MCF 10A (cell line): ENCODE measurements at regions not wholly inside any gene's neighbourhood (a gene's known extent, or its start where the extent isn't known, plus 50 kb on each side); places are given as distances from the start of the nearest gene placed in this dataset.

Experiments
- BruUV-seq: library from RNA; stranded (reverse); fragments of 400-500 nt; replicated peaks from 2 replicates; lab custom pipeline; 2021; lab: Mats Ljungman, UMichigan
- CTCF ChIA-PET: fragments of 300-600 bp; sonication (Branson Sonifier 250); formaldehyde crosslinking; extraction: SDS; loops from one replicate; lab custom pipeline; 2021; ENCODE audit warnings: antibody characterized with exemption, inconsistent platforms; lab: Yijun Ruan, JAX
- POLR2A ChIA-PET: fragments of 300-600, 350-650 bp; sonication (Branson Sonifier 250); formaldehyde crosslinking; extraction: SDS; loops from one replicate; lab custom pipeline; 2020; ENCODE audit warnings: antibody characterized with exemption, inconsistent platforms; lab: Yijun Ruan, JAX
- DNase-seq: peaks from one replicate; pipeline ENCODE4 v3.0.0-alpha.2; 2018; ENCODE audit not compliant: unreplicated experiment
- H3K27ac Mint-ChIP-seq: one replicate; pipeline ENCODE4 v1.8.0; 2022; ENCODE audit warnings: mild to moderate bottlenecking, low read depth, mixed read lengths; ENCODE audit not compliant: unreplicated experiment
- H3K27me3 Mint-ChIP-seq: one replicate; pipeline ENCODE4 v1.8.0; 2022; ENCODE audit warnings: mixed read lengths; ENCODE audit not compliant: insufficient read depth, unreplicated experiment
- H3K36me3 Mint-ChIP-seq: one replicate; pipeline ENCODE4 v1.8.0; 2022; ENCODE audit warnings: mild to moderate bottlenecking, moderate library complexity, mixed read lengths; ENCODE audit not compliant: insufficient read depth, unreplicated experiment
- H3K4me1 Mint-ChIP-seq: one replicate; pipeline ENCODE4 v1.8.0; 2022; ENCODE audit warnings: mixed read lengths; ENCODE audit not compliant: insufficient read depth, unreplicated experiment
- H3K4me3 Mint-ChIP-seq: one replicate; pipeline ENCODE4 v1.8.0; 2022; ENCODE audit warnings: mild to moderate bottlenecking, moderate library complexity, mixed read lengths; ENCODE audit not compliant: unreplicated experiment
- H3K9me3 Mint-ChIP-seq: one replicate; pipeline ENCODE4 v1.8.0; 2022; ENCODE audit warnings: mixed read lengths; ENCODE audit not compliant: unreplicated experiment
- CTCF ChIP-seq: fragments of 200-600 bp; IDR thresholded peaks from one replicate; pipeline ENCODE4 v1.8.0; 2022; ENCODE audit warnings: antibody characterized with exemption, mild to moderate bottlenecking; ENCODE audit not compliant: unreplicated experiment
- intact Hi-C: fragments of 100-400 bp; cut with micrococcal nuclease; formaldehyde crosslinking; loops from 2 replicates; pipeline ENCODE4 v1.14.1; 2022

GRCh38 chr22:22785316-22786065, 102.1 kb upstream of the IGLL5 start:
- BruUV-seq: no TSS peak
- ChIA-PET CTCF (interaction anchor here (0.6 to 1.6 kb wide), 4 partner anchors 10 to 229 kb away, joined by 3 to 5 read pairs (median 4); no protein-coding TSS in a partner anchor), POLR2A (no interaction called here)
- H3K4me3 Mint-ChIP-seq: no peak overlapping the region
- H3K36me3 Mint-ChIP-seq: no peaks in the 10 kb centered on the region
- intact Hi-C loops: loop anchor here (5.0 kb wide), 1 partner anchor 172 kb away; no protein-coding TSS in a partner anchor
- no peak overlapping the region for H3K27ac Mint-ChIP-seq
- no peak for DNase-seq
- no peaks in the 10 kb centered on the region for H3K9me3 Mint-ChIP-seq
- peaks cover 50% of the 10 kb centered on the region for H3K27me3 Mint-ChIP-seq
- no peaks in the 10 kb centered on the region for H3K4me1 Mint-ChIP-seq
- no peak for TF ChIP-seq CTCF

GRCh38 chr22:22786301-22787115, 101.1 kb upstream of the IGLL5 start:
- ChIA-PET CTCF (interaction anchor here (0.6 to 2.5 kb wide), 7 partner anchors 11 to 984 kb away, joined by 3 to 13 read pairs (median 4); no protein-coding TSS in a partner anchor), POLR2A (interaction anchor here (1.1 kb wide), 1 partner anchor 35 kb away, joined by 4 read pairs; no protein-coding TSS in a partner anchor)
- Mint-ChIP-seq H3K27me3 (peaks cover 42% of the 10 kb centered on the region), H3K4me1 (no peaks in the 10 kb centered on the region), H3K27ac (no peak overlapping the region), H3K9me3 (no peaks in the 10 kb centered on the region), H3K4me3 (no peak overlapping the region), H3K36me3 (no peaks in the 10 kb centered on the region)
- no peak for TF ChIP-seq CTCF
- intact Hi-C loops: loop anchor here (5.0 kb wide), 1 partner anchor 171 kb away; no protein-coding TSS in a partner anchor
- no peak for DNase-seq
- no TSS peak for BruUV-seq

- no peak for DNase-seq
- ChIA-PET CTCF (interaction anchor here (0.8 to 2.5 kb wide), 7 partner anchors 12 to 358 kb away, joined by 4 to 15 read pairs (median 6); no protein-coding TSS in a partner anchor), POLR2A (interaction anchor here (1.1 kb wide), 1 partner anchor 35 kb away, joined by 4 read pairs; no protein-coding TSS in a partner anchor)
- no peak for TF ChIP-seq CTCF
- Mint-ChIP-seq H3K27ac (no peak overlapping the region), H3K4me3 (no peak overlapping the region), H3K36me3 (no peaks in the 10 kb centered on the region), H3K4me1 (no peaks in the 10 kb centered on the region), H3K9me3 (no peaks in the 10 kb centered on the region), H3K27me3 (peaks cover 36% of the 10 kb centered on the region)
- no TSS peak for BruUV-seq
- intact Hi-C loops: loop anchor here (5.0 kb wide), 1 partner anchor 170 kb away; no protein-coding TSS in a partner anchor
Observed at GRCh38 chr22:22787151-22787550, 100.5 kb upstream of the IGLL5 start.
